Tibial nerve (tissue), 3 donors: ENCODE measurements at regions not wholly inside any gene's neighbourhood (a gene's known extent, or its start where the extent isn't known, plus 50 kb on each side); places are given as distances from the start of the nearest gene placed in this dataset.

Experiments used
- CTCF ChIP-seq, 5 experiments: fragments of 200-600 bp in 3 of 5; fragments of 450-650 bp in 2 of 5; sonication (generic) in 3 of 5; IDR thresholded peaks; one replicate each; pipeline ENCODE4 v1.5.1; 2016 to 2019; ENCODE audit warnings: antibody characterized with exemption in 5 of 5, mild to moderate bottlenecking in 3 of 5, moderate library complexity in 2 of 5
- POLR2A ChIP-seq, 2 donors: fragments of 450-650 bp; IDR thresholded peaks; one replicate each; pipeline ENCODE4 v1.6.1; 2017; ENCODE audit warnings: antibody characterized with exemption in 2 of 2, mild to moderate bottlenecking in 2 of 2, moderate library complexity in 2 of 2

- TF ChIP-seq CTCF (IDR thresholded peaks at IDR 0.05) = no peak
- TF ChIP-seq POLR2A (IDR thresholded peaks at IDR 0.05) = no peak
Observed at GRCh38 chr9:84478996-84479395, 138.4 kb upstream of the SLC28A3 start.
